GM18507 (cell line): ENCODE measurements at regions not wholly inside any gene's neighbourhood (a gene's known extent, or its start where the extent isn't known, plus 50 kb on each side); places are given as distances from the start of the nearest gene placed in this dataset.
"Not testable (repeated sequence)": the region's sequence is repeated elsewhere in the genome, so short reads cannot be mapped to it uniquely, and the experiment has no call there.

ENCODE experiments used
- DNase-seq: peaks from one replicate; pipeline ENCODE4 v3.0.0; 2011; ENCODE audit warnings: low read depth; ENCODE audit not compliant: insufficient read length; ENCODE audit errors: extremely low spot score
- FAIRE-seq: peaks from 2 replicates; lab custom pipeline; 2011; peaks lifted over from hg19 to GRCh38; lab: Jason Lieb, UNC

DNA sequence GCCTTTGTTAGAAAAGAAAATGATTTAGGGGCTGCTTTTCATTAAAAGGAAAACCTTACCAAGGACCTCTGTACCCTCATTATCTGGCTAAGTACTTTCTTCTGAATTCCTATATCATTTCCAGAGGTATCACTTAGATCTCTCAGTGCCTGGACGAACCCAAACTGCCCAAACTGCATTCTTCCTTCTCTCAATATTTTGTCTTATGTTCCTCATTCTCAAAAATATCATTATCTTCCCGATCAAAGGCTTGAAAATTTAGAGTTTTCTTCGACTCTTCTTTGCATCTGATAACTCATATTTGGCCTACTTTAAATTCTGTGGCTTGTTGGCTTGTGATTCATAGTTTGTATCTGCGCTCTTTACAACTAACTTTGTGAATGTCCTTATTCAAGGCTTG is 136.7 kb upstream of the TAF11L2 start:
- FAIRE-seq: no peak
- DNase-seq: no peak

DNA sequence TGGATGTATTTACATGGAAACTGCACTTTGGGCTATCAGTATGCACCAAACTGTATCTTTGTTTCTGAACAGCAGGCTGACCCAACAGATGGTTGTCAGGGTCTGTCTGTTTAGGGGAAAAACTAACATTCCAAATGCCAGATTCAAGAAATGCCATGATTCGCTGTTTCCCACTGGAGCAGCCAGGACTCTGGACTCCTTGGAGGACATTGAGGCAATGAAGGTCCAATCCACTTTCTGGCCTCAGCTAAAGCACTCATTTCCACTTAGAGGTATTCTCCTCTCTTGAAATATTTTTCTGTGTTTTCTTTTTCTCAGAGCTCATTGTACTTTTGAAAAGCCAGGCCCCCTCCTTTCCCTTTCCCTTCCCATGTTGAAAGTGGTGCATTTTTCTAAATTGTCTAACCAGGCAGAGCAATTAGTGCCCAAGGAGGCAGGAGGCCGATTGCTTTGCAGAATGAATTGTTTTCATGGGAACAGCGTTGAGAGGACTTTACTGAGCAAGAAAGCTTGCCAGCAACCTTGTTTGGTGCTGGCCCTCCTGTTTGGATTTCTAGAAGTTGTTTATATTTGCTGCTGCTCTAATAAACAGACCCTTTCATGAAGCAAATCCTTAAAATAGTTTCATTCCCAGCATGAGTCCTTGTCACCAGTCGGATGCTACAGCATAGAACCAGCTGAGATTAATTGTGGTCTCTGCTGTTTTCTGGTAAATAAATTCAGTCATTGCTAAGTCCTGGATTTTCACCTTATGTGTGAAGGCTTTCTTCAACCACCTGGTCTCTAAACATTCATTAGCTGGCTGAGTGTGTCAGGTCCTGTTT is 132.8 kb upstream of the TAF11L2 start:
- no peak for DNase-seq
- FAIRE-seq: no peak

DNA sequence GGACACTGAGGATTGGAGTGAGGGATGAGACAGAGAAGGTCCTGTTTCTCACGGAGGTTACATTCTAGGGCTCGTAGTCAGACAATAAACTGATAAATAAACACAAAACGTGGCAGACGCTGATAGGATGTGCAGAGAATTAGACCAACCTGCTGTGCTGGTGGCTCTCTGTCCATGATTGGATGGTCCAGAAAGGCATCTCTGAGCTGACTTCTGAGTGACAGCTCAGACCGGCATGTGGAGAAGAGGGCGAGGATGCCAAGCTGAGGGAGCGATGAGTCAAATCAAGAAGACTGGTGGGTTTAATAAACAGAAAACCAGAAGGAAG is 132.3 kb upstream of the TAF11L2 start:
- FAIRE-seq (no peak), DNase-seq (no peak)

DNA sequence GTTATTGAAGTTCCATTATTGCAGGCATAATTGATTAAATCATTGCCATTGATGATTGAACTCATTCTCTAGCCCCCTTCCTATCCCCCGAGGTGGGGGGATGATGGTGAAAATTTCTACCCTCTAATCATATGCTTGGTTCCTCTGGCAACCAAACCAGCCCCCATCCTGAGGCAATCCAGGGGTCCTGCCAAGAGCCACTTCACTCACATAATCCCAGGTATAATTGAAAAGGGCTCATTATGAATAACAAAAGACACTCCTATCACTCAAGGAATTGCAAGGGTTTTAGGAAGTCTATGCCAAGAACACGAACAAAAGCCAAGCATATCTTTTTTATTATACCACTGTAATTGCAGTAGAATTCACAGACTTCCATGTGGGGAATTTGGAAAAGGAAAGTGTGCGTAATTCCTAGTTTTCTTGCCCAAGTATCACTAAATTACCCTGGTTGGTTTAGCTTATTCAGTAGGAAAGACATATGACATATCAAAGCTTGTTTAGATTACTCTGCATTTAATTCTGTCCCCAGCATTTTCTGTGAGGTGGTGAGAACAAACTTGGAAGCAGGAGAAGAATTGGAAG is 130.7 kb upstream of the TAF11L2 start:
- FAIRE-seq: no peak

DNA sequence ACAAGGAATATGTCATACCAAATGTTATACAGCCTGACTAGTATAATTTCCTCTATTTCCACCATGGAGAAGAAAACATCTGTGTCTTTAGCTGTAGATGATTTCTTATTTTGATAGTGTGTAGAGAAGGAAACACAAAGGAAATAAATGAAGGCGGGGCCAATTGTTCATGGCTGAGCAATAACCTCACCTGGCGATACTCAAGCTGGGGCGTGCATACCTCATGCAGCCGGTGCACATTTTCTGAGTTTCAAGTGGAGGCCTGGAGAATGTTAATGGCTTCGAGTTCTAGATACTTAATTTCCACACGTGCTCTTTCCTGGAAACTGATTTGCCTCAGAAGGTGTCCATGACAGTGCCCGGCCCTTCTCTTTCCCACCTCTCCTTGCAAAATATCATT is 127.4 kb upstream of the TAF11L2 start:
- no peak for FAIRE-seq

More for the DNA sequence above, 130.7 kb upstream of the TAF11L2 start:
- DNase-seq: no peak

DNA sequence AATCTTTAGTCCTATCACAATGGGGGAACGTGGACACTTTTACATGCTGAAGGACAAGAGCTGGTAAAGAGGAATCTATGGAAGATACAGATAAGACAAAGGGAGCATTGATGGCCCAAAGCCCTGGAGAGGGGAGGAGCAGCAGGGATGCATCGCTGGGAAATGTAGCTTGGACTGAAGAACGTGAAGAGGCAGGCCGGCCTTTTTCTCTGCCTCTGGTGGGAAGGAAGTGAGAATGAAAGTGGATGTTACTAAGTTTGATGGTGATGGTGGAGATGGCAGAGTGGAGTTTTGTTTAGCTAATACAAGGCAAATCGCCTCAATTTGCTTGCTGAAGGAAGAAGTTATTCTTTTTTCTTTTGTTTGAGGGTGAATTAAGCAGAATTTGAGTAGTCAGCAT is 124.6 kb upstream of the TAF11L2 start:
- peak; percentile 26 for FAIRE-seq
- no peak for DNase-seq

More for the DNA sequence above, 127.4 kb upstream of the TAF11L2 start:
- no peak for DNase-seq

DNA sequence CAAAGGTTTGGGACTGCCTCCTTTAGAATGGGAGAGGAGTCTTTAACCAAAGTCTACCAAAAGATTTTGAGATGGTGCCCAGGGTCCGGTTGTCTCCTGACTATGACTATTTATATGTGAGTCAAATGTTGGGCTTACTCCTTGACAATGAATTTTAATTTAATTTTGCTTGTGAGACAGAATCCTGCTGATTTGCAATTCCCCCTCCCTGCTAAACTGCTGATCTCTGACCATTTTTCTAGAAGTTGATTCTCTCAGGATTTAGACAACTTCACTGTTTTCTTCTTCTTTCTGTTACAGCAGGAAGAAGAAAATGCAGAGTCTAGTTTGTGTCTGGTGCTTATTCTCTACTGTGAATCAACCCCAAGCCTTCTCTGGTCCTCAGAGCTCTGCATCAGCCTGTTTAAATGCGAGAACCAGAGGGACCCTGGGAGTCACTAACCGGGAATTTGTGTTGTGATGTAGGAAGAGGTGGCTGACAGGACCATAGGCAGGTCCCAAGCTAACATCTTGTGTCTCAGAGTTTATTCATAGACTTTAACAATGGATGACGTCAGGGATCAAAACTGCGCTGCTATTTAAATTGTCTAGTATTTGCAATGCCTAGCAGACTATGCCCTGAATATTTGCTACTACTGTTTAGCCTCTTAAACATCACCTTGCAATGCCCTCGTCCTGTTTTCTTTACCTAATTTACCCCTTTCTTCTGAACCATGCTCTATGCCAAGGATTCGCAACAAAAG is 124.0 kb upstream of the TAF11L2 start:
- DNase-seq: no peak
- no peak for FAIRE-seq

DNA sequence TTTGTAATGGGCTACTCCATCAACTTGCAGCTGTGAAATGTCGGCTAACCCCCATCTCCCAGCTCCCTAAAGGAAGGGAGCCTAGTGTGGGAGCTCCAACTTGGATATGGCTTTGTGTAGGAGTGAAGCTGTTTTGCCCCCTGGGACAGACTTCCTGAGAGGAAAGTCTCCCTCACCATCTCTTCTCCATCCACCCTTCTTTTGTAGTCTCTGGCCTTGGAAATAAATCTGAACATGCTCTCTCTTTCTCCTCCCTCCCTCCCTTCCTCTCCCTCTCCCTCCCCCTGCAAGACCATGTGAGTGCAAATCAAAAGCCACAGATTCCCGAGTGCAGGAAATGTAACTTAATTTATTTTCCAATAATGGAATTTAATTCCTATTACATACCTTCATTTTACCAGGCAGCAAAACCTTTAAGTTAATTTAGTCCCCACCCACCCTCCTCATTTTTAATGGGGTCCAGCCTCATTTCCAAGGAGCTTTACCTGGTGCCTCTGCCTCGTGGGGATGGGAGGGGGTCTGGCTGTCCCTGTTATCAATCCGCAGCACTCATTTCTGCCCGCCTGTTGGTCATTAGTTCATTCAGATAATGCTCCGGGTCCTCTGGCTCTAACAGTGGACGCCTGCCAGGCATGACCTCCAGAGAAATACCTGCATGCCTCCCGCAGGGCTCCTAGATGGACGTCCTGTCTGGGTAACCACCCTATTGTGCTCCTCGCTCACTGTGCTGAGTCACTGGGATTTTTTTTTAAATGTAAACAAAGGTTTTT is 122.9 kb upstream of the TAF11L2 start:
- DNase-seq (no peak), FAIRE-seq (no peak)

DNA sequence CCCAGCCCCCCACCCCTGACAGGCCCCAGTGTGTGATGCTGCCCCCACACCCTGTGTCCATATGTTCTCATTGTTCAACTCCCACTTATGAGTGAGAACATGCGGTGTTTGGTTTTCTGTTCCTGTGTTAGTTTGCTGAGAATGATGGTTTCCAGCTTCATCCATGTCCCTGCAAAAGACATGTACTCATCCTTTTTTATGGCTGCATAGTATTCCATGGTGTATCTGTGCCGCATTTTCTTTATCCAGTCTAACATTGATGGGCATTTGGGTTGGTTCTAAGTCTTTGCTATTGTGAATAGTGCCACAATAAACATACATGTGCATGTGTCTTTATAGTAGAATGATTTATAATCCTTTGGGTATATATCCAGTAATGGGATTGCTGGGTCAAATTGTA is 122.1 kb upstream of the TAF11L2 start:
- not testable (repeated sequence) for DNase-seq, FAIRE-seq

DNA sequence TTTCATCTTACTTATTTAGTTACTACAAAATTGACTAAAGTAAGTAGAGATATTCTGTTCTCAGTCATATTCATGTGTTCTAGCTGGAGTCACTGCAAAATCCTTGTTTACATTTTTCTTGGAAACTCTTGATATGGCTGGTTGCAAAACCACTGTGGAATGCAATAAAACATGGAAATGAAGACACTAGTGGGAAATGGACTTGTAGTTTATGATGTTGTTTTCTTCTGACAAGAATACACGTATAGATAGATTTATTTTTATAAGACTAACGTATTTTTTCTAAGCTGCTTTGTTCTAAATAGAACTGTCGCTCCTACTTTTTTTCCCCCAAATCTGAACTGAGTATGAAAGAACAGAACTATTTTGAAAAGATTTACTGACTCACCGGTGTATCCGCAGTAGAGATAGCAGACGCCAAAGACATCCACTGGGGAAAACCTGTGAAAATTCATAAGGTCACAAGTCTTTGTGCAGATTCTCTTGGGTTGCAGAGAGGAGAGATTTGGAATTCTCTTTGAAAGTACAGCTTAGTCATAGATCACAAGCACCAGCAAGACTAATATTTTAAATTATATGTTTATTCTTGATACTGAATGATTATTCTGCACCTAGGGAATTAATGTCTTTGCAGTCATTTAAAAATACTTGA is 119.6 kb upstream of the TAF11L2 start:
- no peak for DNase-seq
- FAIRE-seq: no peak

DNA sequence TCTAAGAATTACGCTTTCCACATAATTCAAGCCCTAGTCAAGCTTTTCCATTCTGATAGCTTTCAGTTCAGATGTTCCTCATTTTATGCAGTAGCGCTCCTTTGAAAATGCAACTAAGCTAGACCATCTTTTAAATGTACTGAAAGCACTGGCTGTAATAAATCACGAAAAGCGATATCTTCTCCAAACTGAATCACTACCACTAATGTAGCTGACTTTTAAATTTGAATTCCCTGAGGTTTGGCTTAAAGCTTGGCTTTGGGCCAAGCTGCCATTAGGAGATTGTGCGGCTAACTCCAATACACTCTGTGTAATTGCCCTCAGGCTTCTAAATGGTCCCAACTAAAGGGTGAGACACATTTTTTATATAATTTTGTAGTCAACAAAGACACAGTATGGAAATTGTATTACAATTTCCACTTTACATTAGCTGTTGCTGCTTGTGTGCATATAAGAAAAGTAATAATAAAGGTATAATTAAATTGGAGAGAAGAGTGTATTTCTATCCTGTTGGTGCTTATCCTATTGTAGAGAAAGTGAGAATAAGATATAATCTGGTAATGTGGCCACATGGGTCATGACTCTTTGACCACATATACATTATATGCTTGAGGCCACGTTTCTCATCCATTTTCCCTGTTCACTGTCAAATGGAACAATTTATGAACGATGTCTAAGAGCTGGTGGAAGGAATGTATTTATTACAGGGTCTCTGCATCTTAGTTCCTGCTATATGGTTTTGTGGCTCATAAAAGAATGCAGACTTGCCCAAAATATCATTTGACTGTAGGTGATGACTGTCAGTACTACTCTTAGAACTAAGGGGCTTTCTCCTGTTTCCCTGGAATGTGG is 118.7 kb upstream of the TAF11L2 start:
- no peak for FAIRE-seq
- no peak for DNase-seq

DNA sequence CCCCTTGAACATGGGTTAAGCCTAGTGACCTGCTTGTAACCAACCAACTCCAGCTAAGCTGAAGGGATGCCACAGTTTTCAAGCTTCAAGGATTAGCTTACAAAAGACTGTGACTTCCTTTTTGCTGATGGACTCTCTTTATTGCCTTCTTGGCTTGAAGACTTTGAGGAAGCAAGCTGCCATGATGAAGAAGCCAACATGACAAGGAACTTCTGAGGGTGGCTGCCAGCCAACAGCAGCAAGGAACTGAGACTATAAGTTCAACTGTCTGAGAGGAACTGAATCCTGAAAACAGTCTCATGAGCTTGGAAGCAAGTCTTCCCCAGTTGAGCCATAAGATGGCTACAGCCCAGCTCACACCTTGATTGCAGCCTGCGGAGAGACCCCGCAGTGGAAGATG is 116.1 kb upstream of the TAF11L2 start:
- no peak for FAIRE-seq
- DNase-seq: no peak

DNA sequence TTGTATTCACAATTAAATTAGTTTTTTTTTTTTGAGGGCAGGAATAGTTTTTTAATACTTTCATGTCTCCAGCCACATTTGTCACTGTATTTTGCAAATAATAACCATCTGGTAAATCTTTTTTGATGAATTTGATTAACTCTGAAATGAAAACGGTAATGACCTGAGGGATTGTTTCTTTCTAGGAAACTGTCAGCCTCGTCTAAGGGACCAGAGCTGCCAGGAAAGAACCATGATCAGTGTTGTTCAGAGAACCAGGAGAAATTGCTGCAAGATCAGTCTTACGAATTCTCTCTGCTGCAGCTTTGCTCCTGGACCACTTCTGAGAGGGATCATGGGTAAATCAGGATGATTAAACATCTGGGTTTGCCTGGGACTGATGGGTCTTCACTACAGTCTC is 114.5 kb upstream of the TAF11L2 start:
- no peak for FAIRE-seq

DNA sequence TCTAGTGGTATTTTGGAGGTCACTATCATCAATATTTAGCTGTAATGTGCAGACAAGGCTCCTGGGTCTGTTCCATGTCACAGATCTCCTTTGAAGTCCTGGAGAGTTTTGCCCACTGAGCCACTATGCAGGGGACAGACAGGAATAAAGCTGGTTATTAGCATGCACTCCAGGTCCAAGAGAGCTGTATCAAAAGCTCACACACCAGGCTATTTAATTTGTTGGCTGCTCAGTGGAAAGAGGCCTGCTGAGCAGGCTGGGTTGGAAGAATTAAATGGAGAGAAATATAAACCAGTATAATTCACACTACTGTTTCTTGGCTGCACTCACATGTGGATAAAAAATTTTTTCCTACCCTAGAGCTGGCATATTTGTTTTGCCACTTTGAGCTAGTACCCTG is 113.8 kb upstream of the TAF11L2 start:
- no peak for DNase-seq
- no peak for FAIRE-seq

More for the DNA sequence above, 114.5 kb upstream of the TAF11L2 start:
- no peak for DNase-seq

DNA sequence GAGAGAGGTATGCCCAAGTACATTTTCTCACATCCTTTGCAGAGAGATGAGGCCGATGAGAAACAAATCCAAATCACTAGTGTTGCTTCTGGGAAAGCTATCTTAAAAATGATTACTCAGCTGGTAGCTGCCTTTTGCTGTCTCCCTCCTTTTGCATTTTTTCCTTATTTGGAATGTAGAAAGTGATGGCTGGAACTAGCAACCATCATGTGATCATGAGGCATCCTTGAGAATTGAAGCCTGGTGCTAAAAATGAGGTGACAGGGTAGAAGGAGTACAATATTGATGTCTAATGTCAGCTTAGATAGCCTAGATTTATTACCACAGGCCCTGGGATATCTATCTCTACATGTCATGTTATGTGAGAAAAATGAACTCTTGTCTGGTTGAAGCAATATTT is 109.3 kb upstream of the TAF11L2 start:
- DNase-seq (no peak), FAIRE-seq (no peak)

DNA sequence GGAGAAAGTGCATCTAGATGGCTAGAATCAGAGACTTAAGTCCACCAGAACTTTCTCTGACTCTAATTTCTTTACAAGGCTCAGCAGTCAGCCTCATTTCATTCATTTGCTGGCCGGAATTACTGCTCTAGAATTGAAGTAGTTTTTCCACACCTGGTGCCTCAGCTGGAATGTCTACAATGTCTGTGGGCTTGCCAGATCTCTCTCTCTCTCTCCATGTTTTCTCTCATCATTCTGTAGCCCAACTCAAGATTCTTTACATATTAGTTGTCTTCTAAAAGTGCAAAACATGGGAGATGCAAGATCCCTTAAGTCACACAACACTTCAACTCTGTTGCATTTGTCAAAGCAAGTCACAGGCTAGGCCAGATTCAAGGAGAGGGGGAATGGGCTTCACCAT is 103.9 kb upstream of the TAF11L2 start:
- no peak for FAIRE-seq
- DNase-seq: no peak

DNA sequence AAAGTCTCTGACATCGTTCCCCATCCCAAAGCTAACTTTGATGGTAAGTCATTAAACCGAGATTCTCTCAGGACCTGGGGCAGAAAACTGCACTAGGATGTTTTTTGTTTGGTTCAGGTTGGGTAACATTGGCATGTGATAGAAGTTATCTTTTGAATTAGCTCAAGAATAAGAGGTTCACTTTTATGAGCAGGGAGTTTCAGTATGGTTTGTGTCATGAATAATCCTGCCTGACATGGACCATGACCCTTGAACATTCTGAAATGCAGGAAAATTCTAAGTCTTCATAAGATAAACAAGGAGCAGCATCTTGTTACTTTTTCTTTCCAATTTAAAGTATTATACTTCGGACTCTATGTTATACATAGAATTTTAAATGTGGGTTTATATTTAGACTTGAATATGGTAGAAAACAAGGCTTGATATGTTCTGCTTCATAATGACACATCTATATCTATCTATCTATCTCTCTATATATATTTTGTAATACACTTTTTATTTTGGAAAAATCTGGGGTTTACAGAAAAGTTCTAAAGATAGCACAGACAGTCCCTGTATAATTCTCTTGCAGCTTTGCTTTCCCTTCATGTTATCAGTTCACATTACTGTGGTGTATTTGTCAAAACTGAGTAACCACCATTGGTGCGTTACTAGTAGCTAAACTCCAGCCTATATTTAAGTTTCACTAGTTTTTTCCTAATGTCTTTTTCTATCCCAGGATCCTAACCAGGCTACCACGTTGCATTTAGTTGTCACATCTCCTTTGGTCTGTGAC is 102.7 kb upstream of the TAF11L2 start:
- DNase-seq (no peak), FAIRE-seq (no peak)

DNA sequence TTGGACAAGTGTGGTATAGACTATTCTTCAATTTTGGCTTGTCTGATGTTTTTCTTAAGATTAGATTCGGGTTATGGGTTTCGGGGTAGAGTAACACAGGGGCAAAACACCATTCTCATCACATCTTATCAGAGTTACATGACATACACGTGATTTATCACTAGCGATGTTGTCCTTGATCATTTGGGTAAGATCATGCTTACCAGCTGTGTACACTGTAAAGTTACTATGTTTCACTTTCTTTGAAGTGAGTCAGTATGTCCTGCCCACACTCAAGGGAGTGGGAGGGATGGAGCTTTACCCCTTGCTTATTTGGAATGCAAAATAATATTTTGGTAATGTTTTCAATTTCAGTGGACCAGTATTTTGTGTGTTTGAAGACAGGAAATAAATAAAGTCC is 101.8 kb upstream of the TAF11L2 start:
- FAIRE-seq (no peak), DNase-seq (no peak)
